ENCODE measurements at regions not wholly inside any gene's neighbourhood (a gene's known extent, or its start where the extent isn't known, plus 50 kb on each side); places are given as distances from the start of the nearest gene placed in this dataset.
"Not testable (repeated sequence)": the region's sequence is repeated elsewhere in the genome, so short reads cannot be mapped to it uniquely, and the experiment has no call there.

- Histone ChIP-seq H3K9ac (ENCODE audit: low read depth, low read length) (no peak overlapping the region), H3K36me3 (ENCODE audit: control insufficient read depth, insufficient read depth, low read length) (no peaks in the 10 kb centered on the region), H3K27me3 (ENCODE audit: control insufficient read depth, insufficient read depth, low read length) (no peaks in the 10 kb centered on the region), H3K4me1 (ENCODE audit: control insufficient read depth, insufficient read depth, low read length) (peaks cover 2% of the 10 kb centered on the region), H3K4me3 (ENCODE audit: low read depth, low read length) (no peak overlapping the region), H3K9me3 (ENCODE audit: control insufficient read depth, insufficient read depth, low read length) (no peaks in the 10 kb centered on the region)
Observed at GRCh38 chr6:139529420-139529819, 155.0 kb upstream of the CITED2 start.

GRCh38 chr6:139528471-139528870 lies 154.0 kb upstream of the CITED2 start:
- Histone ChIP-seq H3K36me3 (ENCODE audit: control insufficient read depth, insufficient read depth, low read length) (no peaks in the 10 kb centered on the region), H3K4me3 (ENCODE audit: low read depth, low read length) (no peak overlapping the region), H3K27me3 (ENCODE audit: control insufficient read depth, insufficient read depth, low read length) (no peaks in the 10 kb centered on the region), H3K9me3 (ENCODE audit: control insufficient read depth, insufficient read depth, low read length) (no peaks in the 10 kb centered on the region), H3K9ac (ENCODE audit: low read depth, low read length) (no peak overlapping the region), H3K4me1 (ENCODE audit: control insufficient read depth, insufficient read depth, low read length) (no peaks in the 10 kb centered on the region)

- Histone ChIP-seq H3K27me3 (ENCODE audit: control insufficient read depth, insufficient read depth, low read length) (no peaks in the 10 kb centered on the region), H3K9ac (ENCODE audit: low read depth, low read length) (no peak overlapping the region), H3K9me3 (ENCODE audit: control insufficient read depth, insufficient read depth, low read length) (no peaks in the 10 kb centered on the region), H3K4me3 (ENCODE audit: low read depth, low read length) (no peak overlapping the region), H3K36me3 (ENCODE audit: control insufficient read depth, insufficient read depth, low read length) (no peaks in the 10 kb centered on the region), H3K4me1 (ENCODE audit: control insufficient read depth, insufficient read depth, low read length) (no peaks in the 10 kb centered on the region)
Observed at GRCh38 chr6:139525415-139525814, 151.0 kb upstream of the CITED2 start.

- H3K9ac ChIP-seq (ENCODE audit: low read depth, low read length): no peak overlapping the region
- no peaks in the 10 kb centered on the region for H3K27me3 ChIP-seq (ENCODE audit: control insufficient read depth, insufficient read depth, low read length)
- no peaks in the 10 kb centered on the region for H3K36me3 ChIP-seq (ENCODE audit: control insufficient read depth, insufficient read depth, low read length)
- no peaks in the 10 kb centered on the region for H3K9me3 ChIP-seq (ENCODE audit: control insufficient read depth, insufficient read depth, low read length)
- H3K4me3 ChIP-seq (ENCODE audit: low read depth, low read length): no peak overlapping the region
- no peaks in the 10 kb centered on the region for H3K4me1 ChIP-seq (ENCODE audit: control insufficient read depth, insufficient read depth, low read length)
Observed at GRCh38 chr6:139523986-139524385, 149.5 kb upstream of the CITED2 start.

GRCh38 chr6:139522511-139523220 lies 148.2 kb upstream of the CITED2 start:
- H3K4me3 ChIP-seq (ENCODE audit: low read depth, low read length): no peak overlapping the region
- no peak overlapping the region for H3K9ac ChIP-seq (ENCODE audit: low read depth, low read length)
- H3K4me1 ChIP-seq (ENCODE audit: control insufficient read depth, insufficient read depth, low read length): no peaks in the 10 kb centered on the region
- H3K36me3 ChIP-seq (ENCODE audit: control insufficient read depth, insufficient read depth, low read length): no peaks in the 10 kb centered on the region
- H3K9me3 ChIP-seq (ENCODE audit: control insufficient read depth, insufficient read depth, low read length): no peaks in the 10 kb centered on the region
- H3K27me3 ChIP-seq (ENCODE audit: control insufficient read depth, insufficient read depth, low read length): no peaks in the 10 kb centered on the region

GRCh38 chr6:139521338-139521737 lies 146.9 kb upstream of the CITED2 start:
- H3K9me3 ChIP-seq (ENCODE audit: control insufficient read depth, insufficient read depth, low read length): no peaks in the 10 kb centered on the region
- no peak overlapping the region for H3K9ac ChIP-seq (ENCODE audit: low read depth, low read length)
- H3K4me3 ChIP-seq (ENCODE audit: low read depth, low read length): no peak overlapping the region
- H3K36me3 ChIP-seq (ENCODE audit: control insufficient read depth, insufficient read depth, low read length): no peaks in the 10 kb centered on the region
- no peaks in the 10 kb centered on the region for H3K27me3 ChIP-seq (ENCODE audit: control insufficient read depth, insufficient read depth, low read length)
- no peaks in the 10 kb centered on the region for H3K4me1 ChIP-seq (ENCODE audit: control insufficient read depth, insufficient read depth, low read length)

- H3K4me3 ChIP-seq (ENCODE audit: low read depth, low read length): no peak overlapping the region
- H3K9me3 ChIP-seq (ENCODE audit: control insufficient read depth, insufficient read depth, low read length): no peaks in the 10 kb centered on the region
- no peaks in the 10 kb centered on the region for H3K4me1 ChIP-seq (ENCODE audit: control insufficient read depth, insufficient read depth, low read length)
- no peaks in the 10 kb centered on the region for H3K36me3 ChIP-seq (ENCODE audit: control insufficient read depth, insufficient read depth, low read length)
- no peaks in the 10 kb centered on the region for H3K27me3 ChIP-seq (ENCODE audit: control insufficient read depth, insufficient read depth, low read length)
- H3K9ac ChIP-seq (ENCODE audit: low read depth, low read length): no peak overlapping the region
Observed at GRCh38 chr6:139520321-139520768, 145.9 kb upstream of the CITED2 start.

GRCh38 chr6:139519571-139520031 lies 145.2 kb upstream of the CITED2 start:
- H3K36me3 ChIP-seq (ENCODE audit: control insufficient read depth, insufficient read depth, low read length): no peaks in the 10 kb centered on the region
- H3K9me3 ChIP-seq (ENCODE audit: control insufficient read depth, insufficient read depth, low read length): no peaks in the 10 kb centered on the region
- no peak overlapping the region for H3K9ac ChIP-seq (ENCODE audit: low read depth, low read length)
- no peaks in the 10 kb centered on the region for H3K27me3 ChIP-seq (ENCODE audit: control insufficient read depth, insufficient read depth, low read length)
- H3K4me1 ChIP-seq (ENCODE audit: control insufficient read depth, insufficient read depth, low read length): no peaks in the 10 kb centered on the region
- H3K4me3 ChIP-seq (ENCODE audit: low read depth, low read length): no peak overlapping the region

- H3K9me3 ChIP-seq (ENCODE audit: control insufficient read depth, insufficient read depth, low read length): no peaks in the 10 kb centered on the region
- H3K4me1 ChIP-seq (ENCODE audit: control insufficient read depth, insufficient read depth, low read length): no peaks in the 10 kb centered on the region
- H3K36me3 ChIP-seq (ENCODE audit: control insufficient read depth, insufficient read depth, low read length): no peaks in the 10 kb centered on the region
- no peaks in the 10 kb centered on the region for H3K27me3 ChIP-seq (ENCODE audit: control insufficient read depth, insufficient read depth, low read length)
- H3K9ac ChIP-seq (ENCODE audit: low read depth, low read length): no peak overlapping the region
- H3K4me3 ChIP-seq (ENCODE audit: low read depth, low read length): no peak overlapping the region
Observed at GRCh38 chr6:139519097-139519496, 144.6 kb upstream of the CITED2 start.

GRCh38 chr6:139518556-139519091 lies 144.2 kb upstream of the CITED2 start:
- H3K4me1 ChIP-seq (ENCODE audit: control insufficient read depth, insufficient read depth, low read length): no peaks in the 10 kb centered on the region
- H3K9me3 ChIP-seq (ENCODE audit: control insufficient read depth, insufficient read depth, low read length): no peaks in the 10 kb centered on the region
- no peaks in the 10 kb centered on the region for H3K27me3 ChIP-seq (ENCODE audit: control insufficient read depth, insufficient read depth, low read length)
- no peaks in the 10 kb centered on the region for H3K36me3 ChIP-seq (ENCODE audit: control insufficient read depth, insufficient read depth, low read length)
- no peak overlapping the region for H3K4me3 ChIP-seq (ENCODE audit: low read depth, low read length)
- H3K9ac ChIP-seq (ENCODE audit: low read depth, low read length): no peak overlapping the region

- H3K36me3 ChIP-seq (ENCODE audit: control insufficient read depth, insufficient read depth, low read length); H3K4me1 ChIP-seq (ENCODE audit: control insufficient read depth, insufficient read depth, low read length); H3K4me3 ChIP-seq (ENCODE audit: low read depth, low read length); H3K9me3 ChIP-seq (ENCODE audit: control insufficient read depth, insufficient read depth, low read length); H3K9ac ChIP-seq (ENCODE audit: low read depth, low read length); H3K27me3 ChIP-seq (ENCODE audit: control insufficient read depth, insufficient read depth, low read length): not testable (repeated sequence)
Observed at GRCh38 chr6:139517998-139518555, 143.6 kb upstream of the CITED2 start.

- Histone ChIP-seq H3K27me3 (ENCODE audit: control insufficient read depth, insufficient read depth, low read length) (no peaks in the 10 kb centered on the region), H3K4me1 (ENCODE audit: control insufficient read depth, insufficient read depth, low read length) (no peaks in the 10 kb centered on the region), H3K9ac (ENCODE audit: low read depth, low read length) (no peak overlapping the region), H3K4me3 (ENCODE audit: low read depth, low read length) (no peak overlapping the region), H3K9me3 (ENCODE audit: control insufficient read depth, insufficient read depth, low read length) (no peaks in the 10 kb centered on the region), H3K36me3 (ENCODE audit: control insufficient read depth, insufficient read depth, low read length) (no peaks in the 10 kb centered on the region)
Observed at GRCh38 chr6:139515511-139515910, 141.1 kb upstream of the CITED2 start.
